HFF-Myc (cell line): ENCODE measurements at regions not wholly inside any gene's neighbourhood (a gene's known extent, or its start where the extent isn't known, plus 50 kb on each side); places are given as distances from the start of the nearest gene placed in this dataset.
A peak's percentile ranks its signal among the peaks of the same experiment; 100 is the strongest.

Experiments used
- DNase-seq: peaks from one replicate; pipeline ENCODE4 v3.0.0-alpha.2; 2011; ENCODE audit warnings: low read depth; ENCODE audit errors: extremely low read depth
- H3K4me3 ChIP-seq: replicated peaks from 2 replicates; pipeline ENCODE4 v1.5.1; 2011; ENCODE audit warnings: low read depth, mild to moderate bottlenecking, control low read depth, low read length
- TF ChIP-seq, protein P1 (sequence below): IDR thresholded peaks from 2 replicates; pipeline ENCODE4 v1.5.1; 2012; ENCODE audit warnings: mild to moderate bottlenecking, low read depth, low read length, control low read depth; ENCODE audit errors: missing control alignments

GRCh38 chr10:84059526-84059925 is 79.8 kb upstream of the GHITM start:
- TF ChIP-seq, protein P1, sequence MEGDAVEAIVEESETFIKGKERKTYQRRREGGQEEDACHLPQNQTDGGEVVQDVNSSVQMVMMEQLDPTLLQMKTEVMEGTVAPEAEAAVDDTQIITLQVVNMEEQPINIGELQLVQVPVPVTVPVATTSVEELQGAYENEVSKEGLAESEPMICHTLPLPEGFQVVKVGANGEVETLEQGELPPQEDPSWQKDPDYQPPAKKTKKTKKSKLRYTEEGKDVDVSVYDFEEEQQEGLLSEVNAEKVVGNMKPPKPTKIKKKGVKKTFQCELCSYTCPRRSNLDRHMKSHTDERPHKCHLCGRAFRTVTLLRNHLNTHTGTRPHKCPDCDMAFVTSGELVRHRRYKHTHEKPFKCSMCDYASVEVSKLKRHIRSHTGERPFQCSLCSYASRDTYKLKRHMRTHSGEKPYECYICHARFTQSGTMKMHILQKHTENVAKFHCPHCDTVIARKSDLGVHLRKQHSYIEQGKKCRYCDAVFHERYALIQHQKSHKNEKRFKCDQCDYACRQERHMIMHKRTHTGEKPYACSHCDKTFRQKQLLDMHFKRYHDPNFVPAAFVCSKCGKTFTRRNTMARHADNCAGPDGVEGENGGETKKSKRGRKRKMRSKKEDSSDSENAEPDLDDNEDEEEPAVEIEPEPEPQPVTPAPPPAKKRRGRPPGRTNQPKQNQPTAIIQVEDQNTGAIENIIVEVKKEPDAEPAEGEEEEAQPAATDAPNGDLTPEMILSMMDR = no peak
- no peak for DNase-seq
- H3K4me3 ChIP-seq = no peak overlapping the region

DNA sequence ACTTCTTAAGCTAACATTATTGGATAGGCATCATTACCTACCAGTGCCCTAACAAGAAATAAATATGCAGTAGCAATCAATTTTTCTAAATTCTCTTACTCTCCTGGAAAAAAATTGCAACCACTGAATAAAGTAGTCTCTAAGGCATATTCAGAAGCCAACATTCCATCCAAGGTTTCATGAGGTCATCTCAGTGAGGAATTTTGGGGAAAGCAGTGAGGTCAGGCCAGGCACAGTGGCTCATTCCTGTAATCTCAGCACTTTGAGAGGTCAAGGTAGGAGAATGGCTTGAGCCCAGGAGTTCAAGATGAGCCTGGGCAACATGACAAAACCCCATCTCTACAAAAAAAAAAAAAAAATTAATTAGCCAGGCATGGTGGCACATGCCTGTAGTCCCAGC is 75.9 kb upstream of the GHITM start:
- TF ChIP-seq, protein P1 = no peak
- no peak overlapping the region for H3K4me3 ChIP-seq
- DNase-seq = no peak

DNA sequence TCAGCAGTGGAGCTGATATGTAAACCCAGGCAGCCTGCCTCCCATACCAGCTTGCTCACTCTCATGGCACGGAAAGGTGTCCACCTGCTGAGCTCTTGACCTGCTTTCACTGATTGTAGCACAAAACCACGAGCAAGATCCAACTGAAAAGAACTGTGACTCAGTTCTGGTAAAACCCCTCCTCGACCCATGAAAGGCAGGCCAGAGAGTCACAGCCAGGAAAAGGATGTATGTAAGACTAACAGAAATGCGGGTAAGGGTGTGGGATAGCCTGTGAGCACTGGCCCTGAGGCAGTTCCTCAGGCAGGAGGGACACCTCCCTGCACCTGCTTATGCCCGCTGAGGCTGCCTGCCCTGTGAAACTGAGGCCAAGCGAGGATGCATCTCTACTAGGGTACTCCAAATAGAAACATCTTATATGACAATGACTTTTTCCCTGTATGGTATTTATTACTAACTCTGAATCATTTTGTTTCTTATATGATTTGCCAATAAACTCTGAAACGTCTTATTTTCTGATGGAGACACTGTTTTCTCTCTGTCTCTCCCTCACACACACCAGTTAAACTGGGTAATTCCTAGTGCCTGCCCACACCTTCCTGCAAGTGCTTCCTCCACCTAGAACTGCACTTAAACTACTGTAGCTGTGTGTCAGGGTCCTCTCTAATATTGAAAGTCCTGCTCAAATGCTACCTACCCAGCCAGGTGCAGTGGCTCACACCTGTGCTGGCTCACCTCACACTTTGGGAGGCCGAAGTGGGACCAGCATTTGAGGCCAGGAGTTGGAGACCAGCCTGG is 73.3 kb upstream of the GHITM start:
- no peak for DNase-seq
- H3K4me3 ChIP-seq = no peak overlapping the region
- TF ChIP-seq, protein P1 = no peak

DNA sequence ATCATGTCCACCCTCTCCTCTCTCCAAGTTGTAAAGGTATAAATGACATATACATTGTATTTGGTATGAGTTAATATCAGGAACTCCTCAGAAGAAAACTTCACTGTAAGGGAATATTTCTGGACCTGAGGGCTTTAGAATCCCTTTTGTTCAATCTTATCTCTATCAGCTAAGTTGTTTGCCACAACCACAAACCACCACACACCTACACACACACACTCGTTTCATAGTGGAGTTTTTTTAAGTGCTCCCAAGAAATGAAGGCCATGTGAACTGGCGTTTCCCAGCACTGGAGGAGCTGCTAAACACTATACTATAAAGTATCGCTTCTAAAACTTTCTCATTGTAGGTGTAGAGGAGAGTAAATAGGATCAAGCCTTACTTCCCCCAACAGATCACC is 64.8 kb upstream of the GHITM start:
- H3K4me3 ChIP-seq = no peak overlapping the region
- no peak for DNase-seq
- TF ChIP-seq, protein P1 = no peak

GRCh38 chr10:84075226-84076046 is 63.9 kb upstream of the GHITM start:
- TF ChIP-seq, protein P1 = no peak
- no peak overlapping the region for H3K4me3 ChIP-seq
- peak; percentile 6 for DNase-seq

DNA sequence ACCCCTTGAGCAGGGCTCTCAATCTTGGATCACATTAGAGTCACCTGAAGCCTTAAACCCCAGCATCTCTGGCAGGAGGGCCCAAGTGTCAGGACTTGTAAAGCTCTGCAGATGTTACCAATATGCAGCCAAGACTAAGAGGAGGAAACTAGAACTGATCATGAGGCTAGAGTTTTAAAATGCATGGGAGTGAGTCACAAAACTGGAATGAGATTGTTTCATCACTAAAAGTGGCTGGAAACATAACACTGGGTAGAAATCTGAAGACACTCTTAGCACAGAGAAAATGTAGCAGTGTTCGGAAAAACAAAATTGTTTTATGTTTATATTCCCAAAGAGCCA is 63.3 kb upstream of the GHITM start:
- TF ChIP-seq, protein P1 = no peak
- DNase-seq = peak; percentile 88
- H3K4me3 ChIP-seq = no peak overlapping the region
